ENCODE measurements at regions not wholly inside any gene's neighbourhood (a gene's known extent, or its start where the extent isn't known, plus 50 kb on each side); places are given as distances from the start of the nearest gene placed in this dataset.
"Not testable (repeated sequence)": the region's sequence is repeated elsewhere in the genome, so short reads cannot be mapped to it uniquely, and the experiment has no call there.

- DNase-seq: no peak
These were observed 106.3 kb upstream of the SPATA12 start for GRCh38 chr3:56954125-56954524.

GRCh38 chr3:56952846-56953245, 107.6 kb upstream of the SPATA12 start:
- DNase-seq: no peak

- no peak for DNase-seq
These were observed 108.4 kb upstream of the SPATA12 start for GRCh38 chr3:56952061-56952460.

GRCh38 chr3:56951366-56951765, 109.1 kb upstream of the SPATA12 start:
- DNase-seq: no peak

- not testable (repeated sequence) for DNase-seq
These were observed 115.1 kb upstream of the SPATA12 start for GRCh38 chr3:56945378-56945777.

GRCh38 chr3:56942523-56942922, 117.9 kb upstream of the SPATA12 start:
- DNase-seq: no peak

- no peak for DNase-seq
These were observed 119.5 kb upstream of the SPATA12 start for GRCh38 chr3:56940976-56941375.

- no peak for DNase-seq
These were observed 120.1 kb upstream of the SPATA12 start for GRCh38 chr3:56940321-56940720.

GRCh38 chr3:56939834-56940233, 120.6 kb upstream of the SPATA12 start:
- no peak for DNase-seq

GRCh38 chr3:56938530-56938929, 121.9 kb upstream of the SPATA12 start:
- DNase-seq: no peak

GRCh38 chr3:56937580-56937979, 122.9 kb upstream of the SPATA12 start:
- no peak for DNase-seq

GRCh38 chr3:56935811-56936210, 124.7 kb upstream of the SPATA12 start:
- DNase-seq: no peak

GRCh38 chr3:56934481-56934880, 126.0 kb upstream of the SPATA12 start:
- not testable (repeated sequence) for DNase-seq

- no peak for DNase-seq
These were observed 126.7 kb upstream of the SPATA12 start for GRCh38 chr3:56933803-56934202.

- DNase-seq: no peak
These were observed 127.6 kb upstream of the SPATA12 start for GRCh38 chr3:56932866-56933265.

GRCh38 chr3:56931836-56932235, 128.6 kb upstream of the SPATA12 start:
- DNase-seq: no peak

- DNase-seq: no peak
These were observed 129.0 kb upstream of the ARHGEF3 start for GRCh38 chr3:56930706-56931105.

GRCh38 chr3:56929809-56930615, 128.3 kb upstream of the ARHGEF3 start:
- DNase-seq: no peak

GRCh38 chr3:56928379-56929068, 126.8 kb upstream of the ARHGEF3 start:
- no peak for DNase-seq

- DNase-seq: no peak
These were observed 126.1 kb upstream of the ARHGEF3 start for GRCh38 chr3:56927855-56928254.

- DNase-seq: no peak
These were observed 125.2 kb upstream of the ARHGEF3 start for GRCh38 chr3:56926947-56927282.

- DNase-seq: no peak
These were observed 124.6 kb upstream of the ARHGEF3 start for GRCh38 chr3:56926243-56926946.

GRCh38 chr3:56924700-56925099, 123.0 kb upstream of the ARHGEF3 start:
- DNase-seq: not testable (repeated sequence)
